Loucy (cell line): ENCODE measurements at regions not wholly inside any gene's neighbourhood (a gene's known extent, or its start where the extent isn't known, plus 50 kb on each side); places are given as distances from the start of the nearest gene placed in this dataset.

ENCODE experiments used
- H2AFZ ChIP-seq: fragments of 200-600 bp; sonication (generic); 2 replicates; pipeline ENCODE4 v1.6.0; 2016; ENCODE audit warnings: antibody characterized with exemption, mild to moderate bottlenecking, low read length, moderate library complexity
- H3F3A ChIP-seq: fragments of 200-600 bp; 2 replicates; pipeline ENCODE4 v1.6.0; 2016; ENCODE audit warnings: antibody characterized with exemption, low read depth, mild to moderate bottlenecking
- H3K27me3 ChIP-seq: fragments of 200-600 bp; sonication (generic); 2 replicates; pipeline ENCODE4 v1.6.1; 2014; ENCODE audit warnings: low read length, mild to moderate bottlenecking; ENCODE audit not compliant: insufficient read depth, poor library complexity, severe bottlenecking
- H3K36me3 ChIP-seq: fragments of 200-600 bp; sonication (generic); 2 replicates; pipeline ENCODE4 v1.6.1; 2016; ENCODE audit warnings: low read length; ENCODE audit not compliant: insufficient read depth
- H3K4me1 ChIP-seq: fragments of 200-600 bp; sonication (generic); 2 replicates; pipeline ENCODE4 v1.5.1; 2014; ENCODE audit warnings: low read length, mild to moderate bottlenecking; ENCODE audit not compliant: insufficient read depth, poor library complexity, severe bottlenecking
- H3K4me2 ChIP-seq: fragments of 200-600 bp; sonication (generic); 2 replicates; pipeline ENCODE4 v1.6.0; 2014; ENCODE audit warnings: antibody characterized with exemption, low read length, low read depth, mild to moderate bottlenecking; ENCODE audit not compliant: poor library complexity, severe bottlenecking
- H3K4me3 ChIP-seq: fragments of 200-600 bp; sonication (generic); 2 replicates; pipeline ENCODE4 v1.5.1; 2014; ENCODE audit warnings: low read length, mild to moderate bottlenecking, mixed read lengths; ENCODE audit not compliant: poor library complexity, severe bottlenecking
- H3K79me2 ChIP-seq: fragments of 200-600 bp; sonication (generic); 2 replicates; pipeline ENCODE4 v1.6.1; 2014; ENCODE audit warnings: low read length; ENCODE audit not compliant: insufficient read depth
- H3K9ac ChIP-seq: fragments of 200-600 bp; sonication (generic); 2 replicates; pipeline ENCODE4 v1.6.0; 2014; ENCODE audit warnings: mild to moderate bottlenecking, low read depth, low read length, moderate library complexity; ENCODE audit not compliant: poor library complexity, severe bottlenecking
- H3K9me2 ChIP-seq: fragments of 200-600 bp; sonication (generic); replicated peaks from 2 replicates; pipeline ENCODE4 v1.6.1; 2016; ENCODE audit warnings: low read depth, low read length, mixed read lengths
- H3K9me3 ChIP-seq: fragments of 200-600 bp; sonication (generic); 2 replicates; pipeline ENCODE4 v1.6.1; 2014; ENCODE audit warnings: mild to moderate bottlenecking, antibody characterized with exemption, low read length, low read depth; ENCODE audit not compliant: insufficient read depth
- H4K20me1 ChIP-seq: fragments of 200-600 bp; sonication (generic); 2 replicates; pipeline ENCODE4 v1.6.0; 2014; ENCODE audit warnings: antibody characterized with exemption, low read length, mild to moderate bottlenecking; ENCODE audit not compliant: insufficient read depth, poor library complexity, severe bottlenecking
- EZH2phosphoT487 ChIP-seq: fragments of 200-600 bp; IDR thresholded peaks from 2 replicates; pipeline ENCODE4 v1.6.1; 2018; ENCODE audit warnings: antibody characterized with exemption, mild to moderate bottlenecking, moderate library complexity, borderline replicate concordance
- TF ChIP-seq, protein P1 (sequence below): fragments of 200-600 bp; sonication (generic); conservative IDR thresholded peaks from 2 replicates; pipeline ENCODE4 v1.5.1; 2014; ENCODE audit warnings: mild to moderate bottlenecking, antibody characterized with exemption, low read length

DNA sequence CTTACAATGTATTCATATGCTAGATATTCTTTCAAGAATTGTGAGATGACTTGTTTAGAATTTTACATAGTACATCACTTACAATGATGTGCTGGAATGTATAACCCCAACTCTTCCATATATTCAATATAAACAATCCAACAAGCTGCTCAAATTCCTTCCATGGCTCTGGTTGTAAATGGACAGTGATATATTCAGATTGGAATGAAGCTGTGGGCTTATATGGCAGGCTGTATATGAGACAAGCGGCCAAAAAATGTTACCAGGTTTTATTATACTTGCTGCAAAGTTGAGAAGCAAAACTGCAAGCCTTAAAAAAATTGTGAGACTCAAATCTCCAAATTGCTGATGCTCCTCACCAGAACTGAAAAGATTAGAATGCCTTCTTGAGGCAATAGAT is 83.6 kb upstream of the KLF12 start:
- Histone ChIP-seq H2AFZ (no peak overlapping the region), H3K9ac (no peak overlapping the region), H3F3A (no peaks in the 10 kb centered on the region), H3K4me1 (no peaks in the 10 kb centered on the region), H3K9me3 (no peaks in the 10 kb centered on the region), H3K9me2 (no peaks in the 10 kb centered on the region), H4K20me1 (no peaks in the 10 kb centered on the region), H3K4me2 (no peak overlapping the region), H3K4me3 (no peak overlapping the region), H3K36me3 (no peaks in the 10 kb centered on the region), H3K79me2 (no peaks in the 10 kb centered on the region), H3K27me3 (no peaks in the 10 kb centered on the region)
- no peak for TF ChIP-seq EZH2phosphoT487
- TF ChIP-seq, protein P1, sequence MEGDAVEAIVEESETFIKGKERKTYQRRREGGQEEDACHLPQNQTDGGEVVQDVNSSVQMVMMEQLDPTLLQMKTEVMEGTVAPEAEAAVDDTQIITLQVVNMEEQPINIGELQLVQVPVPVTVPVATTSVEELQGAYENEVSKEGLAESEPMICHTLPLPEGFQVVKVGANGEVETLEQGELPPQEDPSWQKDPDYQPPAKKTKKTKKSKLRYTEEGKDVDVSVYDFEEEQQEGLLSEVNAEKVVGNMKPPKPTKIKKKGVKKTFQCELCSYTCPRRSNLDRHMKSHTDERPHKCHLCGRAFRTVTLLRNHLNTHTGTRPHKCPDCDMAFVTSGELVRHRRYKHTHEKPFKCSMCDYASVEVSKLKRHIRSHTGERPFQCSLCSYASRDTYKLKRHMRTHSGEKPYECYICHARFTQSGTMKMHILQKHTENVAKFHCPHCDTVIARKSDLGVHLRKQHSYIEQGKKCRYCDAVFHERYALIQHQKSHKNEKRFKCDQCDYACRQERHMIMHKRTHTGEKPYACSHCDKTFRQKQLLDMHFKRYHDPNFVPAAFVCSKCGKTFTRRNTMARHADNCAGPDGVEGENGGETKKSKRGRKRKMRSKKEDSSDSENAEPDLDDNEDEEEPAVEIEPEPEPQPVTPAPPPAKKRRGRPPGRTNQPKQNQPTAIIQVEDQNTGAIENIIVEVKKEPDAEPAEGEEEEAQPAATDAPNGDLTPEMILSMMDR: no peak

DNA sequence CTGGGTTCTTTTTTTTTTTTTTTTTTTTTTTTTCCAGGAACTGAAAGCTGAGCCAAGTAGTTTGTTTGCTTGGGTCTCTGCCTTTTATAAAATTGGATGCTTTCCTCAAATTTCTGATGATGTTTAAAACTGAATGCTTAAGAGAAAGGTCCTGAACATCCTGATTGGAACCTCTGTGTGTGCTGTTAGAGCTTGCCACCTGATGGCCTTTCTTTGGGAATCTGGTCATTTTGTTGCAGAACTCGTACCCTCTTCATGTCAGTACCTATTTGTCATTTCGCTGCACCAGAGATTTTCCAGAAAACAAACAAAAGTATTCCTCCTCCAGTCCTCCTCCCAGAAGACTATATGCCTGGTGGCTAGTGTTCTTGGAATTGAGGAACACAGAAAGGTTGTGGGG is 81.2 kb upstream of the KLF12 start:
- TF ChIP-seq EZH2phosphoT487: no peak
- TF ChIP-seq, protein P1: no peak
- no peak overlapping the region for H3K4me2 ChIP-seq
- H3K9ac ChIP-seq: no peak overlapping the region
- H3K79me2 ChIP-seq: no peaks in the 10 kb centered on the region
- H3K27me3 ChIP-seq: no peaks in the 10 kb centered on the region
- H3K9me3 ChIP-seq: no peaks in the 10 kb centered on the region
- H3K4me1 ChIP-seq: no peaks in the 10 kb centered on the region
- no peak overlapping the region for H2AFZ ChIP-seq
- no peaks in the 10 kb centered on the region for H4K20me1 ChIP-seq
- H3F3A ChIP-seq: no peaks in the 10 kb centered on the region
- H3K9me2 ChIP-seq: no peaks in the 10 kb centered on the region
- no peak overlapping the region for H3K4me3 ChIP-seq
- H3K36me3 ChIP-seq: no peaks in the 10 kb centered on the region

- no peaks in the 10 kb centered on the region for H3K79me2 ChIP-seq
- no peaks in the 10 kb centered on the region for H3F3A ChIP-seq
- no peaks in the 10 kb centered on the region for H3K4me1 ChIP-seq
- no peak overlapping the region for H3K4me2 ChIP-seq
- no peaks in the 10 kb centered on the region for H3K27me3 ChIP-seq
- H2AFZ ChIP-seq: no peak overlapping the region
- H3K9ac ChIP-seq: no peak overlapping the region
- TF ChIP-seq, protein P1: no peak
- no peaks in the 10 kb centered on the region for H4K20me1 ChIP-seq
- no peaks in the 10 kb centered on the region for H3K9me2 ChIP-seq
- no peaks in the 10 kb centered on the region for H3K9me3 ChIP-seq
- H3K36me3 ChIP-seq: no peaks in the 10 kb centered on the region
- no peak overlapping the region for H3K4me3 ChIP-seq
Observed at GRCh38 chr13:74214321-74214720, 80.1 kb upstream of the KLF12 start.
